H1 (cell line): ENCODE measurements at regions not wholly inside any gene's neighbourhood (a gene's known extent, or its start where the extent isn't known, plus 50 kb on each side); places are given as distances from the start of the nearest gene placed in this dataset.

ENCODE experiments used
- CHD7 ChIP-seq: fragments of 300-600 bp; sonication (generic); IDR thresholded peaks from 2 replicates; pipeline ENCODE4 v1.7.1; 2012; ENCODE audit warnings: low read length, moderate library complexity, mild to moderate bottlenecking, inconsistent platforms; ENCODE audit not compliant: insufficient replicate concordance
- CTCF ChIP-seq, 3 experiments: IDR thresholded peaks; 1 replicate in 2 of 3; 2 replicates in 1 of 3; pipeline versions ENCODE4 v1.5.1 to v1.6.1; 2011; ENCODE audit warnings: low read length in 3 of 3, mild to moderate bottlenecking in 3 of 3, inconsistent platforms in 2 of 3, low read depth in 1 of 3, moderate library complexity in 1 of 3; ENCODE audit not compliant: insufficient read depth in 1 of 3; ENCODE audit errors: control extremely low read depth in 1 of 3
- RAD21 ChIP-seq, 2 experiments: IDR thresholded peaks in 1 of 2; conservative IDR thresholded peaks in 1 of 2; 2 replicates each; pipeline ENCODE4 v1.6.1; 2011; ENCODE audit warnings: low read depth in 2 of 2, low read length in 2 of 2, improper control_type of control experiment in 1 of 2, inconsistent platforms in 1 of 2, mild to moderate bottlenecking in 1 of 2, moderate library complexity in 1 of 2
- TBP ChIP-seq: IDR thresholded peaks from 2 replicates; pipeline ENCODE4 v1.6.1; 2011; ENCODE audit warnings: low read depth, low read length, improper control_type of control experiment

- TF ChIP-seq CHD7, result no peak
- TF ChIP-seq RAD21 (IDR thresholded peaks at IDR 0.05 in 1 of 2, conservative IDR thresholded peaks at IDR 0.05 in 1 of 2; ENCODE audit: low read depth in 2 of 2, low read length in 2 of 2), result peak; percentile 31 to 46; a peak in 2 of 4 replicates
- peak; percentile 13 to 44 (median 19); a peak in 3 of 4 replicates for TF ChIP-seq CTCF (IDR thresholded peaks at IDR 0.05; ENCODE audit: control extremely low read depth in 1 of 3, insufficient read depth in 1 of 3, low read depth in 1 of 3, low read length in 3 of 3)
- TF ChIP-seq TBP, result no peak
- TF ChIP-seq, all 59 proteins: peak for 2
Observed at GRCh38 chr3:43215663-43216275, 70.6 kb upstream of the SNRK start (continued).
